Panc1 (cell line): ENCODE measurements at regions not wholly inside any gene's neighbourhood (a gene's known extent, or its start where the extent isn't known, plus 50 kb on each side); places are given as distances from the start of the nearest gene placed in this dataset.

ENCODE experiments used
- CTCF ChIP-seq: fragments of 450-650 bp; IDR thresholded peaks from 2 replicates; pipeline ENCODE4 v1.5.1; 2017; ENCODE audit warnings: mild to moderate bottlenecking
- POLR2AphosphoS5 ChIP-seq: IDR thresholded peaks from 2 replicates; pipeline ENCODE4 v1.6.1; 2012; ENCODE audit warnings: mild to moderate bottlenecking, low read depth, low read length, moderate library complexity
- REST ChIP-seq, 2 experiments: IDR thresholded peaks; 2 replicates each; pipeline ENCODE4 v1.6.1; 2011 to 2012; ENCODE audit warnings: low read depth in 2 of 2, control low read depth in 1 of 2, low read length in 1 of 2, mild to moderate bottlenecking in 1 of 2, moderate library complexity in 1 of 2; ENCODE audit not compliant: insufficient read depth in 1 of 2
- SIN3A ChIP-seq: IDR thresholded peaks from 2 replicates; pipeline ENCODE4 v1.6.1; 2012; ENCODE audit warnings: low read depth, mild to moderate bottlenecking, low read length, moderate library complexity, borderline replicate concordance; ENCODE audit not compliant: insufficient read depth
- TCF7L2 ChIP-seq: IDR thresholded peaks from 2 replicates; pipeline ENCODE4 v1.6.1; 2011; ENCODE audit warnings: mild to moderate bottlenecking, low read depth, low read length, inconsistent platforms

GRCh38 chr3:127096256-127097071 lies 96.5 kb upstream of the PRR23E start:
- TF ChIP-seq CTCF (no peak), TCF7L2 (no peak), REST (IDR thresholded peaks at IDR 0.05; ENCODE audit: insufficient read depth in 1 of 2, low read depth in 2 of 2, low read length in 1 of 2) (no peak), SIN3A (no peak), POLR2AphosphoS5 (no peak)
